Central memory CD8-positive, alpha-beta T cell (primary cell): ENCODE measurements at regions not wholly inside any gene's neighbourhood (a gene's known extent, or its start where the extent isn't known, plus 50 kb on each side); places are given as distances from the start of the nearest gene placed in this dataset.

Experiments
- ATAC-seq: fragments of 150-1000 bp; cut with Tn5 transposase; replicated peaks from 2 replicates; pipeline ENCODE4 v1.10.0; 2022; ENCODE audit warnings: mild to moderate bottlenecking, moderate FRiP score, moderate number of reproducible peaks; ENCODE audit not compliant: poor library complexity, severe bottlenecking; ENCODE audit errors: extremely low read depth
- DNase-seq, 2 donors: peaks; one replicate each; pipeline ENCODE4 v3.0.0; 2021; ENCODE audit warnings: low spot score in 2 of 2
- H3K27ac Mint-ChIP-seq: one replicate; pipeline ENCODE4 v1.8.0; 2022; ENCODE audit warnings: low read depth, mild to moderate bottlenecking, moderate library complexity, mixed read lengths
- H3K27me3 Mint-ChIP-seq: one replicate; pipeline ENCODE4 v1.8.0; 2022; ENCODE audit warnings: mixed read lengths
- H3K36me3 Mint-ChIP-seq: one replicate; pipeline ENCODE4 v1.8.0; 2022; ENCODE audit warnings: mild to moderate bottlenecking, moderate library complexity, mixed read lengths; ENCODE audit not compliant: insufficient read depth
- H3K4me1 Mint-ChIP-seq: one replicate; pipeline ENCODE4 v1.8.0; 2022; ENCODE audit warnings: mixed read lengths
- H3K4me3 Mint-ChIP-seq: one replicate; pipeline ENCODE4 v1.8.0; 2022; ENCODE audit warnings: mild to moderate bottlenecking, moderate library complexity, mixed read lengths
- H3K9me3 Mint-ChIP-seq: one replicate; pipeline ENCODE4 v1.8.0; 2022; ENCODE audit warnings: mixed read lengths

DNA sequence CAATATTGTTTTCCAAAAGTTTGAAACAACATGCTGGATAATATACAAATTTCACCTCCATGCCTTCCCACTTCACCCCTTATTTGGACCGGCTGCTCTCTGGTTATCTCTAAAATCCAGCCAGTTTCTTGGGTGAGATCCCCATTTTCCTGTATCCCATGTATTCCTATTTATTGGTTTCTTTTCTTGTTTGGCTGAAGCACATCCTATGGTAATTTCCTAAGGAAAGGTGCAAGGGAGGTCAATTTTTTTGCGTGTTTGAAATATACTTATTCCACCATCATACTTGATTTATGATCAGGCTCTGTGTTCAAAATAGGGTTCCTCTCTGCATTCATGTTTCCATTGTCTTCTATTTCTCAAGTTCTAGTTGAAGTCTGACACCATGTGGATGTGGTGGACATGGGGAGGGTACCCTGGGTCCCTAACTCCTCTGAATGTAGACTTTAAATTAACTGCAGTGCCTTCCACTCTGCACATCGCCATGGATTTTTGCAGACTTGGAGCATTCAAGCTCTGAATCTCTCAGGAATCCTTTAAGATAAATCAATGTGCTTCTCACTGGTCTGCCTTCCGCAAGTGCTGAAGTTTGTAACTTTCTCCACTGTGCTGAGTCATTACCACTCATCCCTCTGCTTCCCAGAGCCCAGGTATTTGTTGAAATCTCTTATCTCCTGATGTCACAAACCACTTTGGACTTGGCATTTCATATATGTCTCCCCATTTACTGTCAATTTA is 52.1 kb upstream of the TLE3 start:
- no peaks in the 10 kb centered on the region for H3K36me3 Mint-ChIP-seq
- peaks cover 5% of the 10 kb centered on the region for H3K4me1 Mint-ChIP-seq
- DNase-seq, result no peak
- H3K27ac Mint-ChIP-seq, result no peak overlapping the region
- ATAC-seq, result no peak
- no peaks in the 10 kb centered on the region for H3K27me3 Mint-ChIP-seq
- H3K9me3 Mint-ChIP-seq, result no peaks in the 10 kb centered on the region
- H3K4me3 Mint-ChIP-seq, result no peak overlapping the region

DNA sequence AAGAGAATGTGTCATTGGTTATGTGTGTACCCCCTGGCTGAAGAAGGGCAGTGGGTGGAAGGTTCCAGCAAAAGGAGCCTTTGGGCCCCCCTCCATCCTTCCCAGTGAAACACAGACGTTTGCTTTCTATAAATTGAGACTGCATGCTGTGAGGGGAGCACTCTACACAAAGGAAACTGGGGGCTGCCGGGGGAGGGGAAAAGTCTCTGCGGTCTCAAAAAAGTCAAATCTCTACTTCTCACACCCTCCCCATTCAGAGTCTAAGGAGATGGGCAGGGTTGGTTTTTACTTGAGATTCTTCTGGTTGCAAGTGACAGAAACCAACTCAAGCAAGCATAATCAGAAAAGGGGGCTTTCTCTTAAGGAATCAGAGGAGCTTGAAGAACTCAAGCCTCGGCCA is 50.1 kb upstream of the TLE3 start:
- Mint-ChIP-seq H3K9me3 (no peaks in the 10 kb centered on the region), H3K27me3 (peaks cover 6% of the 10 kb centered on the region), H3K36me3 (no peaks in the 10 kb centered on the region), H3K4me3 (no peak overlapping the region), H3K4me1 (peaks cover 8% of the 10 kb centered on the region), H3K27ac (no peak overlapping the region)
- ATAC-seq (no peak), DNase-seq (no peak)
